SK-N-SH treated with all-trans-retinoic acid at 6 μM for 48 hours (cell line): ENCODE measurements at regions not wholly inside any gene's neighbourhood (a gene's known extent, or its start where the extent isn't known, plus 50 kb on each side); places are given as distances from the start of the nearest gene placed in this dataset.
"Not testable (repeated sequence)": the region's sequence is repeated elsewhere in the genome, so short reads cannot be mapped to it uniquely, and the experiment has no call there.

ENCODE experiments used
- ATAC-seq: fragments of 200-7000 bp; cut with Tn5 transposase; 3 replicates; pipeline ENCODE4 v1.9.1; 2020; ENCODE audit warnings: mild to moderate bottlenecking, moderate library complexity
- ARNTL ChIP-seq: fragments of 450-650 bp; formaldehyde crosslinking; IDR thresholded peaks from 2 replicates; pipeline ENCODE4 v1.5.0; 2020; ENCODE audit warnings: low read depth, mild to moderate bottlenecking, moderate library complexity, borderline replicate concordance
- BACH2 ChIP-seq: fragments of 250-450 bp; sonication (Bioruptor Pico); IDR thresholded peaks from 2 replicates; pipeline ENCODE4 v1.9.0; 2021; ENCODE audit warnings: mild to moderate bottlenecking, borderline replicate concordance
- CREB5 ChIP-seq: fragments of 250-450 bp; sonication (Bioruptor Pico); IDR thresholded peaks from 2 replicates; pipeline ENCODE4 v1.5.1; 2020; ENCODE audit warnings: low read depth, mild to moderate bottlenecking, moderate library complexity
- CSDC2 ChIP-seq: fragments of 250-450 bp; sonication (Bioruptor Pico); IDR thresholded peaks from 2 replicates; pipeline ENCODE4 v1.5.0; 2020; ENCODE audit warnings: mild to moderate bottlenecking, moderate library complexity
- CSRNP3 ChIP-seq: fragments of 250-450 bp; sonication (Bioruptor Pico); IDR thresholded peaks from 2 replicates; pipeline ENCODE4 v1.5.1; 2021; ENCODE audit warnings: mild to moderate bottlenecking, moderate library complexity
- ESRRG ChIP-seq: fragments of 250-450 bp; sonication (Bioruptor Pico); IDR thresholded peaks from 2 replicates; pipeline ENCODE4 v1.6.1; 2021; ENCODE audit warnings: mild to moderate bottlenecking
- GLIS3 ChIP-seq: fragments of 250-450 bp; sonication (Bioruptor Pico); IDR thresholded peaks from 2 replicates; pipeline ENCODE4 v1.5.0; 2020; ENCODE audit warnings: mild to moderate bottlenecking, moderate library complexity
- ISL1 ChIP-seq: fragments of 250-450 bp; sonication (Bioruptor Pico); IDR thresholded peaks from 2 replicates; pipeline ENCODE4 v2.1.2; 2022; ENCODE audit warnings: mild to moderate bottlenecking, moderate library complexity
- OSR1 ChIP-seq: fragments of 250-450 bp; sonication (Bioruptor Pico); IDR thresholded peaks from 2 replicates; pipeline ENCODE4 v1.8.0; 2022; ENCODE audit warnings: moderate library complexity, mild to moderate bottlenecking, inconsistent platforms
- PATZ1 ChIP-seq: fragments of 250-450 bp; sonication (Bioruptor Pico); IDR thresholded peaks from 2 replicates; pipeline ENCODE4 v1.8.0; 2020; ENCODE audit warnings: mild to moderate bottlenecking, moderate library complexity, borderline replicate concordance
- PPARA ChIP-seq: fragments of 250-450 bp; sonication (Bioruptor Pico); IDR thresholded peaks from 2 replicates; pipeline ENCODE4 v1.5.0; 2020; ENCODE audit warnings: mild to moderate bottlenecking, borderline replicate concordance
- RARB ChIP-seq: fragments of 250-450 bp; sonication (Bioruptor Pico); IDR thresholded peaks from 2 replicates; pipeline ENCODE4 v1.8.0; 2021; ENCODE audit warnings: mild to moderate bottlenecking, moderate library complexity
- SNAI2 ChIP-seq: fragments of 250-450 bp; sonication (Bioruptor Pico); IDR thresholded peaks from 2 replicates; pipeline ENCODE4 v1.5.0; 2020; ENCODE audit warnings: mild to moderate bottlenecking, moderate library complexity
- TCF4 ChIP-seq: fragments of 250-450 bp; sonication (Bioruptor Pico); IDR thresholded peaks from 2 replicates; pipeline ENCODE4 v1.8.0; 2021; ENCODE audit warnings: mild to moderate bottlenecking, moderate library complexity, borderline replicate concordance
- TOX ChIP-seq: fragments of 250-450 bp; sonication (Bioruptor Pico); IDR thresholded peaks from 2 replicates; pipeline ENCODE4 v1.8.0; 2021; ENCODE audit warnings: mild to moderate bottlenecking, moderate library complexity, borderline replicate concordance
- ZC3H10 ChIP-seq: fragments of 250-450 bp; sonication (Bioruptor Pico); IDR thresholded peaks from 2 replicates; pipeline ENCODE4 v1.5.1; 2021; ENCODE audit warnings: mild to moderate bottlenecking, moderate library complexity
- ZFP3 ChIP-seq: fragments of 250-450 bp; sonication (Bioruptor Pico); IDR thresholded peaks from 2 replicates; pipeline ENCODE4 v1.5.0; 2020; ENCODE audit warnings: mild to moderate bottlenecking, moderate library complexity
- ZFP30 ChIP-seq: fragments of 450-650 bp; formaldehyde crosslinking; IDR thresholded peaks from 2 replicates; pipeline ENCODE4 v1.5.0; 2022; ENCODE audit warnings: mild to moderate bottlenecking, moderate library complexity
- ZNF565 ChIP-seq: fragments of 450-650 bp; formaldehyde crosslinking; conservative IDR thresholded peaks from 2 replicates; pipeline ENCODE4 v1.5.0; 2020; ENCODE audit warnings: low read depth, mild to moderate bottlenecking, moderate library complexity
- ZNF70 ChIP-seq: fragments of 450-650 bp; formaldehyde crosslinking; IDR thresholded peaks from 2 replicates; pipeline ENCODE4 v1.5.0; 2020; ENCODE audit warnings: mild to moderate bottlenecking, moderate library complexity
- ZNF8 ChIP-seq: fragments of 450-650 bp; formaldehyde crosslinking; IDR thresholded peaks from 2 replicates; pipeline ENCODE4 v1.5.0; 2020; ENCODE audit warnings: mild to moderate bottlenecking, moderate library complexity
- TF ChIP-seq, protein P1 (sequence below): fragments of 250-450 bp; sonication (Bioruptor Pico); IDR thresholded peaks from 2 replicates; pipeline ENCODE4 v1.5.0; 2020; ENCODE audit warnings: mild to moderate bottlenecking, moderate library complexity
- TF ChIP-seq, protein P2 (sequence below): fragments of 250-450 bp; sonication (Bioruptor Pico); IDR thresholded peaks from 2 replicates; pipeline ENCODE4 v1.8.0; 2021; ENCODE audit warnings: low read depth, mild to moderate bottlenecking, moderate library complexity, borderline replicate concordance

- no peak for ATAC-seq
- TF ChIP-seq TCF4 (CRISPR knock-in tag) (no peak), ISL1 (CRISPR knock-in tag) (no peak), BACH2 (no peak)
Observed at GRCh38 chr13:104510422-104510821, 1444.2 kb upstream of the SLC10A2 start.

DNA sequence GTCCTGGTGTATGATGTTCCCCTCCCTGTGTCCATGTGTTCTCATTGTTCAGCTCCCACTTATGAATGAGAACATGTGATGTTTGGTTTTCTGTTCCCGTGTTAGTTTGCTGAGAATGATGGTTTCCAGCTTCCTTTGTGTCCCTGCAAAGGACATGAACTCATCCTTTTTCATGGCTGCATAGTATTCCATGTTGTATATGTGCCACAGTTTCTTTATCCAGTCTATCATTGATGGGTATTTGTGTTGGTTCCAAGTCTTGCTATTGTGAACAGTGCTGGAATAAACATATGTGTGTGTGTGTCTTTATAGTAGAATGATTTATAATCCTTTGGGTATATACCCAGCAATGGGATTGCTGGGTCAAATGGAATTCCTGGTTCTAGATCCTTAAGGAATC, 1427.3 kb upstream of the SLC10A2 start:
- ATAC-seq, result not testable (repeated sequence)

GRCh38 chr13:104491916-104492315, 1425.7 kb upstream of the SLC10A2 start:
- no peak for TF ChIP-seq ZFP30 (CRISPR knock-in tag)
- TF ChIP-seq SNAI2 (CRISPR knock-in tag), result no peak
- TF ChIP-seq PPARA (CRISPR knock-in tag), result no peak
- TF ChIP-seq TCF4 (CRISPR knock-in tag), result no peak
- no peak for TF ChIP-seq ZFP3 (CRISPR knock-in tag)
- no peak for TF ChIP-seq ZNF8
- TF ChIP-seq ESRRG (CRISPR knock-in tag), result no peak
- TF ChIP-seq PATZ1 (CRISPR knock-in tag), result no peak
- no peak for TF ChIP-seq OSR1 (CRISPR knock-in tag)
- no peak for TF ChIP-seq ZNF565 (CRISPR knock-in tag)
- no peak for TF ChIP-seq CSDC2 (CRISPR knock-in tag)
- ATAC-seq, result no peak

More for the DNA sequence above, 1427.3 kb upstream of the SLC10A2 start:
- TF ChIP-seq ZNF8, result peak; percentile 64
- TF ChIP-seq, all 23 proteins: peak for 1; not testable (repeated sequence) for 22

DNA sequence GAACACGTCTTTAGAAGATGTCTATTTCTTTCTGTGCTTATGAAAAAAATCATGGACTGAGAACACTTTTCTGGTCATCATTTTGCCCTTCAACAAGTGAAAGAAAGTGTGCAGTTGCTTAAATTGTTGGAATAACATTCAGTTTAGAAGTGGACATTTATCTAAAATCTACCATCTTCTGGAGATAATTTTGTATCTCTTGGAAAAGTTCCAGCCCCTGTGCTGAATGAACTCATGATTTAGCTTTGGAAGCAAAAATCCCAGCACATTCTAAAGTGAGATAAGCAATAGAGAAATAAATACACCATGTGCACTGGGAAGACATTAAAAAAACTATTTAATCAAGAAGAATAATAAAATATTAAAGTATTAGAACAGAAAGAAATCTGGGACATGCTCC, 1420.8 kb upstream of the SLC10A2 start:
- no peak for ATAC-seq
- peak; percentile 62; the same call in 1 of the 2 replicates for TF ChIP-seq CREB5 (CRISPR knock-in tag)
- TF ChIP-seq TCF4 (CRISPR knock-in tag), result peak; percentile 37; the same call in 1 of the 2 replicates
- TF ChIP-seq ARNTL (CRISPR knock-in tag), result no peak
- no peak for TF ChIP-seq OSR1 (CRISPR knock-in tag)
- no peak for TF ChIP-seq ZC3H10
- TF ChIP-seq, protein P1, sequence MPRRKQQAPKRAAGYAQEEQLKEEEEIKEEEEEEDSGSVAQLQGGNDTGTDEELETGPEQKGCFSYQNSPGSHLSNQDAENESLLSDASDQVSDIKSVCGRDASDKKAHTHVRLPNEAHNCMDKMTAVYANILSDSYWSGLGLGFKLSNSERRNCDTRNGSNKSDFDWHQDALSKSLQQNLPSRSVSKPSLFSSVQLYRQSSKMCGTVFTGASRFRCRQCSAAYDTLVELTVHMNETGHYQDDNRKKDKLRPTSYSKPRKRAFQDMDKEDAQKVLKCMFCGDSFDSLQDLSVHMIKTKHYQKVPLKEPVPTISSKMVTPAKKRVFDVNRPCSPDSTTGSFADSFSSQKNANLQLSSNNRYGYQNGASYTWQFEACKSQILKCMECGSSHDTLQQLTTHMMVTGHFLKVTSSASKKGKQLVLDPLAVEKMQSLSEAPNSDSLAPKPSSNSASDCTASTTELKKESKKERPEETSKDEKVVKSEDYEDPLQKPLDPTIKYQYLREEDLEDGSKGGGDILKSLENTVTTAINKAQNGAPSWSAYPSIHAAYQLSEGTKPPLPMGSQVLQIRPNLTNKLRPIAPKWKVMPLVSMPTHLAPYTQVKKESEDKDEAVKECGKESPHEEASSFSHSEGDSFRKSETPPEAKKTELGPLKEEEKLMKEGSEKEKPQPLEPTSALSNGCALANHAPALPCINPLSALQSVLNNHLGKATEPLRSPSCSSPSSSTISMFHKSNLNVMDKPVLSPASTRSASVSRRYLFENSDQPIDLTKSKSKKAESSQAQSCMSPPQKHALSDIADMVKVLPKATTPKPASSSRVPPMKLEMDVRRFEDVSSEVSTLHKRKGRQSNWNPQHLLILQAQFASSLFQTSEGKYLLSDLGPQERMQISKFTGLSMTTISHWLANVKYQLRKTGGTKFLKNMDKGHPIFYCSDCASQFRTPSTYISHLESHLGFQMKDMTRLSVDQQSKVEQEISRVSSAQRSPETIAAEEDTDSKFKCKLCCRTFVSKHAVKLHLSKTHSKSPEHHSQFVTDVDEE, result no peak
- 0 out of 2 replicates have a peak, but pooled peaks have one; percentile 40 for TF ChIP-seq GLIS3
- TF ChIP-seq BACH2, result no peak
- TF ChIP-seq SNAI2 (CRISPR knock-in tag), result 0 out of 2 replicates have a peak, but pooled peaks have one; percentile 23
- TF ChIP-seq ISL1 (CRISPR knock-in tag), result peak; percentile 94
- no peak for TF ChIP-seq TOX (CRISPR knock-in tag)

- ATAC-seq, result no peak
- TF ChIP-seq TCF4 (CRISPR knock-in tag) (no peak), ZFP30 (CRISPR knock-in tag) (no peak), ARNTL (CRISPR knock-in tag) (no peak), CSDC2 (CRISPR knock-in tag) (no peak), SNAI2 (CRISPR knock-in tag) (no peak), ZNF70 (no peak), CSRNP3 (CRISPR knock-in tag) (no peak), CREB5 (CRISPR knock-in tag) (no peak), ESRRG (CRISPR knock-in tag) (no peak), ZFP3 (CRISPR knock-in tag) (no peak), ZNF8 (no peak), PPARA (CRISPR knock-in tag) (no peak), ISL1 (CRISPR knock-in tag) (no peak), GLIS3 (no peak), RARB (CRISPR knock-in tag) (no peak), OSR1 (CRISPR knock-in tag) (no peak), BACH2 (no peak)
- TF ChIP-seq, protein P2, sequence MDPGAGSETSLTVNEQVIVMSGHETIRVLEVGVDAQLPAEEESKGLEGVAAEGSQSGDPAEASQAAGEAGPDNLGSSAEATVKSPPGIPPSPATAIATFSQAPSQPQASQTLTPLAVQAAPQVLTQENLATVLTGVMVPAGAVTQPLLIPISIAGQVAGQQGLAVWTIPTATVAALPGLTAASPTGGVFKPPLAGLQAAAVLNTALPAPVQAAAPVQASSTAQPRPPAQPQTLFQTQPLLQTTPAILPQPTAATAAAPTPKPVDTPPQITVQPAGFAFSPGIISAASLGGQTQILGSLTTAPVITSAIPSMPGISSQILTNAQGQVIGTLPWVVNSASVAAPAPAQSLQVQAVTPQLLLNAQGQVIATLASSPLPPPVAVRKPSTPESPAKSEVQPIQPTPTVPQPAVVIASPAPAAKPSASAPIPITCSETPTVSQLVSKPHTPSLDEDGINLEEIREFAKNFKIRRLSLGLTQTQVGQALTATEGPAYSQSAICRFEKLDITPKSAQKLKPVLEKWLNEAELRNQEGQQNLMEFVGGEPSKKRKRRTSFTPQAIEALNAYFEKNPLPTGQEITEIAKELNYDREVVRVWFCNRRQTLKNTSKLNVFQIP (CRISPR knock-in tag), result no peak
Observed at GRCh38 chr13:104485571-104485970, 1419.4 kb upstream of the SLC10A2 start.
